RWPE2 (cell line): ENCODE measurements at regions not wholly inside any gene's neighbourhood (a gene's known extent, or its start where the extent isn't known, plus 50 kb on each side); places are given as distances from the start of the nearest gene placed in this dataset.
A peak's percentile ranks its signal among the peaks of the same experiment; 100 is the strongest.

Experiments
- ATAC-seq: fragments of 200-7000 bp; cut with Tn5 transposase; 3 replicates; pipeline ENCODE4 v1.9.1; 2021; ENCODE audit warnings: low read depth
- DNase-seq: peaks from one replicate; pipeline ENCODE4 v3.0.0-alpha.2; 2020; ENCODE audit warnings: low spot score
- H3K27ac ChIP-seq: fragments of 450-650 bp; 2 replicates; pipeline ENCODE4 v1.5.1; 2017; ENCODE audit warnings: mild to moderate bottlenecking; ENCODE audit not compliant: poor library complexity, severe bottlenecking
- H3K27me3 ChIP-seq: fragments of 250-450 bp; sonication (Bioruptor Pico); 2 replicates; pipeline ENCODE4 v1.5.1; 2021; ENCODE audit warnings: mild to moderate bottlenecking, moderate library complexity; ENCODE audit not compliant: insufficient read depth, poor library complexity, severe bottlenecking
- H3K36me3 ChIP-seq: fragments of 250-450 bp; sonication (Bioruptor Pico); 2 replicates; pipeline ENCODE4 v1.5.1; 2020; ENCODE audit warnings: low read depth, mild to moderate bottlenecking, moderate library complexity
- H3K4me1 ChIP-seq: fragments of 250-450 bp; sonication (Bioruptor Pico); 2 replicates; pipeline ENCODE4 v1.5.1; 2021; ENCODE audit warnings: mild to moderate bottlenecking, moderate library complexity; ENCODE audit not compliant: insufficient read depth, poor library complexity, severe bottlenecking
- H3K4me3 ChIP-seq: fragments of 250-450 bp; sonication (Bioruptor Pico); 2 replicates; pipeline ENCODE4 v1.5.1; 2021; ENCODE audit warnings: mild to moderate bottlenecking, moderate library complexity; ENCODE audit not compliant: severe bottlenecking
- H3K9me3 ChIP-seq: fragments of 250-450 bp; sonication (Bioruptor Pico); 2 replicates; pipeline ENCODE4 v1.5.1; 2021; ENCODE audit warnings: mild to moderate bottlenecking, moderate library complexity; ENCODE audit not compliant: severe bottlenecking
- TF ChIP-seq, protein P1 (sequence below): fragments of 450-650 bp; IDR thresholded peaks from one replicate; pipeline ENCODE4 v1.5.1; 2017; ENCODE audit warnings: mild to moderate bottlenecking, moderate library complexity; ENCODE audit not compliant: poor library complexity, severe bottlenecking

DNA sequence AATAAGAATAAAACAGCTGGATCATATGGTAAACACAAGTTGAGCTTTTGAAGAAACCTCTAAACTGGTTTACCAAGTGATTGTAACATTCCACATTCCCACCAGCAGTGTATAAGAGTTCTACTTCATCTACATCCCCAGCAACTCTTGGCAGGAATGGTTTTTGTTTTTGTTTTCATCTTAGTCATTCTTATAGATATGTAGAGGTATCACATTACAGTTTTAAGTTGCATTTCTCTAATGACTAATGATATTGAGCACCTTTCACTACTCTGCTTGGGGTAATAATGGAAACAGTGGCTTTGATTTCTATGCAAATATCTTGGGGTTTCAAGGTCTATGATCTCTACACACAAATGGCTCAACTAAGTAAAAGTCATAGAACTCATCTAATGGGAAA, 614.5 kb downstream of the TBC1D4 start:
- Histone ChIP-seq H3K27ac (peak overlapping the region; percentile 93), H3K4me1 (peaks cover 41% of the 10 kb centered on the region), H3K4me3 (no peak overlapping the region), H3K27me3 (no peaks in the 10 kb centered on the region), H3K36me3 (no peaks in the 10 kb centered on the region; the same call in 1 of the 2 replicates), H3K9me3 (peaks cover 5% of the 10 kb centered on the region)
- TF ChIP-seq, protein P1, sequence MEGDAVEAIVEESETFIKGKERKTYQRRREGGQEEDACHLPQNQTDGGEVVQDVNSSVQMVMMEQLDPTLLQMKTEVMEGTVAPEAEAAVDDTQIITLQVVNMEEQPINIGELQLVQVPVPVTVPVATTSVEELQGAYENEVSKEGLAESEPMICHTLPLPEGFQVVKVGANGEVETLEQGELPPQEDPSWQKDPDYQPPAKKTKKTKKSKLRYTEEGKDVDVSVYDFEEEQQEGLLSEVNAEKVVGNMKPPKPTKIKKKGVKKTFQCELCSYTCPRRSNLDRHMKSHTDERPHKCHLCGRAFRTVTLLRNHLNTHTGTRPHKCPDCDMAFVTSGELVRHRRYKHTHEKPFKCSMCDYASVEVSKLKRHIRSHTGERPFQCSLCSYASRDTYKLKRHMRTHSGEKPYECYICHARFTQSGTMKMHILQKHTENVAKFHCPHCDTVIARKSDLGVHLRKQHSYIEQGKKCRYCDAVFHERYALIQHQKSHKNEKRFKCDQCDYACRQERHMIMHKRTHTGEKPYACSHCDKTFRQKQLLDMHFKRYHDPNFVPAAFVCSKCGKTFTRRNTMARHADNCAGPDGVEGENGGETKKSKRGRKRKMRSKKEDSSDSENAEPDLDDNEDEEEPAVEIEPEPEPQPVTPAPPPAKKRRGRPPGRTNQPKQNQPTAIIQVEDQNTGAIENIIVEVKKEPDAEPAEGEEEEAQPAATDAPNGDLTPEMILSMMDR, result no peak
- DNase-seq, result no peak
- peak; percentile 68 for ATAC-seq

DNA sequence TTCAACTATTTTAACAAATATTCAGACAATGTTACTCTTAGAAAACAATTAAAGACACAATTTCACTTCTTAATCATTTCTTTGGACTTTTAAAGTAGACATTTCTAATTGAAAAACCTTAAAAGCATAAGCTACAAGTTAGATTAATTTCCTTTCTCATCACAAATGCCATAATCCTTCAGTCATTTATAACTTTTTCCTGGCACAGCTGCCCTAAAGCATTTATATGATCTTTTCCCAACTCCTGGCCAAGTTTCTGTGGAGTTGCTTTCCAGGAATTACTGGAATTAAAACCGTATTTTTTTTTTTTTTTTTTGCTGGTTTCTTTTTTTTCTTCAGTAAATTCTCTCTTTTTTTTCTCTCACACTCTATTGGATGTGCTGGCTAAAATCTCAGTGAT, 615.9 kb downstream of the TBC1D4 start:
- H3K4me1 ChIP-seq, result peaks cover 29% of the 10 kb centered on the region
- H3K4me3 ChIP-seq, result no peak overlapping the region
- ATAC-seq (no peak), DNase-seq (no peak)
- H3K36me3 ChIP-seq, result no peaks in the 10 kb centered on the region; the same call in 1 of the 2 replicates
- no peaks in the 10 kb centered on the region for H3K27me3 ChIP-seq
- peaks cover 5% of the 10 kb centered on the region for H3K9me3 ChIP-seq
- H3K27ac ChIP-seq, result no peak overlapping the region
- TF ChIP-seq, protein P1, result no peak

GRCh38 chr13:74865656-74866055, 616.3 kb downstream of the TBC1D4 start:
- Histone ChIP-seq H3K4me3 (no peak overlapping the region), H3K4me1 (peaks cover 24% of the 10 kb centered on the region), H3K27me3 (no peaks in the 10 kb centered on the region), H3K27ac (no peak overlapping the region), H3K9me3 (peaks cover 5% of the 10 kb centered on the region), H3K36me3 (no peaks in the 10 kb centered on the region; the same call in 1 of the 2 replicates)
- ATAC-seq (no peak), DNase-seq (no peak)
- TF ChIP-seq, protein P1, result no peak

DNA sequence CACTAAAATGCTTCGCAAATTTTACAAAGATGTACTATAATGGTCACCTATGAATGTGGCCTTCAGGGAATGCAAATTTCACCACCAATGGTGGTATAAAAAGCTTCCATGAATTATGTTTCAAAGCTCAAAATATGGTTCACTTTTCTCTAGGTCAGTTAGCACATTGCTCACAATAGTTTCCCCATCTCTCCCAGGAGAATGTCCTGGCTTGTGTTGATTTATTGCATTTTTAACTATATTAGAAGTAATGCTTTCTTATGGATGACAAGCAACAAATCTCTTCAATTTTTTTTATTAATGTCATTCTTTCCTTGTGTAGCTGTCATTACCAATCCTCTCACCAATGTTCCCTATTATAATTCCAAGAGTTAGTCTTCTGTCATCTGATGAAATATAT, 621.2 kb downstream of the TBC1D4 start:
- Histone ChIP-seq H3K27ac (no peak overlapping the region), H3K9me3 (no peaks in the 10 kb centered on the region), H3K27me3 (no peaks in the 10 kb centered on the region), H3K4me1 (no peaks in the 10 kb centered on the region), H3K36me3 (no peaks in the 10 kb centered on the region), H3K4me3 (no peak overlapping the region)
- TF ChIP-seq, protein P1, result no peak
- no peak for ATAC-seq
- DNase-seq, result no peak

- Histone ChIP-seq H3K27me3 (no peaks in the 10 kb centered on the region), H3K4me1 (no peaks in the 10 kb centered on the region), H3K4me3 (no peak overlapping the region), H3K36me3 (no peaks in the 10 kb centered on the region), H3K27ac (no peak overlapping the region), H3K9me3 (no peaks in the 10 kb centered on the region)
- TF ChIP-seq, protein P1, result no peak
- DNase-seq, result no peak
- ATAC-seq, result no peak
These were observed 631.1 kb downstream of the TBC1D4 start for GRCh38 chr13:74850893-74851292.
